ENCODE measurements at regions not wholly inside any gene's neighbourhood (a gene's known extent, or its start where the extent isn't known, plus 50 kb on each side); places are given as distances from the start of the nearest gene placed in this dataset.

DNA sequence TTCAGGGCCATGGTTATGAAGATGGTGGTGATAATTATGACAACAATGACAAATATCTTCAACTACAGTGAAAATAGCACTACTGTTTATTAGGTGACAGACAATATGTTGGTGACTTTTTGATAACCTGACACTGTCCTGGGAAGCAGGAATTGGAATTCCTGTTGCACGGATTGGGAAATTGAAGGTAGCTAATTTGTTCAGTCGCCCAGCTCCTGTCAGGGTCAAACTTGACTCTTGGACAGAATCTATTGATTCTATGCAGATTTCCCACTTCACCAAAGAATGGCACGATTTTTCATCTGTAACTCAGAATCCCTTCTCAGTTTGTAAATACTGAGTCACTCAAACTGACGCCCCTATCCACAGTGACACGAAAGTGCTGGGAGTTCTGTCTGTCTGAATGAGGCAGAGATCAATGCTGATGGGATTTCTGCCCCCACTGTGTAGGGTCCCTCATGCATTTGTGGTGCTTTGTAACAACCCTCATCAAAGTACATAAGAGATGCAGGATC is 779.5 kb upstream of the ID2 start:
- Mint-ChIP-seq H3K9me3 (no peaks in the 10 kb centered on the region), H3K4me1 (peaks cover 12% of the 10 kb centered on the region), H3K27ac (no peak overlapping the region), H3K27me3 (peaks cover 16% of the 10 kb centered on the region), H3K4me3 (no peak overlapping the region), H3K36me3 (ENCODE audit: low read depth) (no peaks in the 10 kb centered on the region)
- DNase-seq (no peak), ATAC-seq (ENCODE audit: low read depth) (no peak)
- TF ChIP-seq, protein P1, sequence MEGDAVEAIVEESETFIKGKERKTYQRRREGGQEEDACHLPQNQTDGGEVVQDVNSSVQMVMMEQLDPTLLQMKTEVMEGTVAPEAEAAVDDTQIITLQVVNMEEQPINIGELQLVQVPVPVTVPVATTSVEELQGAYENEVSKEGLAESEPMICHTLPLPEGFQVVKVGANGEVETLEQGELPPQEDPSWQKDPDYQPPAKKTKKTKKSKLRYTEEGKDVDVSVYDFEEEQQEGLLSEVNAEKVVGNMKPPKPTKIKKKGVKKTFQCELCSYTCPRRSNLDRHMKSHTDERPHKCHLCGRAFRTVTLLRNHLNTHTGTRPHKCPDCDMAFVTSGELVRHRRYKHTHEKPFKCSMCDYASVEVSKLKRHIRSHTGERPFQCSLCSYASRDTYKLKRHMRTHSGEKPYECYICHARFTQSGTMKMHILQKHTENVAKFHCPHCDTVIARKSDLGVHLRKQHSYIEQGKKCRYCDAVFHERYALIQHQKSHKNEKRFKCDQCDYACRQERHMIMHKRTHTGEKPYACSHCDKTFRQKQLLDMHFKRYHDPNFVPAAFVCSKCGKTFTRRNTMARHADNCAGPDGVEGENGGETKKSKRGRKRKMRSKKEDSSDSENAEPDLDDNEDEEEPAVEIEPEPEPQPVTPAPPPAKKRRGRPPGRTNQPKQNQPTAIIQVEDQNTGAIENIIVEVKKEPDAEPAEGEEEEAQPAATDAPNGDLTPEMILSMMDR (IDR thresholded peaks at IDR 0.05): no peak
- ChIA-PET POLR2A (no interaction called here), CTCF (no interaction called here)
- intact Hi-C loops (cut with micrococcal nuclease): no loop called here

DNA sequence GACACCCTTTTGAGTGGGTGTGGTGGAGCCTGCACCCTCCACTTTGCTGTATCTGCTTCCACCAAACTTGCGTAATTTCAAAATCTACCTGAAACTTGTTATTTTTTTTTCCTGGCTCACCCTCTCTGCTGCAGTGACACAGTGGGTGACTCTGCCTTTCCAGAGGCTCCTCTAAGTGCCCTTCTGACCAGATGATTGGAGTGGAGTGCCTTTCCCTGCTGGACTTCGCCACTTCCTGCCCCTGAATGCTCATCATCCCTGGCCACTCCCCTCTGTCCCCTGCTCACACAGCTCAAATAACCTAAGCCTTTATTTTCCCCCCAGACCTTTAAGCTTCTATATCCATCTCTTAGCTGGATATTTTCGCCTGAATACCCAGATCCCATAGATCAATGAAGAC is 777.5 kb upstream of the ID2 start:
- no peak for ATAC-seq (ENCODE audit: low read depth)

DNA sequence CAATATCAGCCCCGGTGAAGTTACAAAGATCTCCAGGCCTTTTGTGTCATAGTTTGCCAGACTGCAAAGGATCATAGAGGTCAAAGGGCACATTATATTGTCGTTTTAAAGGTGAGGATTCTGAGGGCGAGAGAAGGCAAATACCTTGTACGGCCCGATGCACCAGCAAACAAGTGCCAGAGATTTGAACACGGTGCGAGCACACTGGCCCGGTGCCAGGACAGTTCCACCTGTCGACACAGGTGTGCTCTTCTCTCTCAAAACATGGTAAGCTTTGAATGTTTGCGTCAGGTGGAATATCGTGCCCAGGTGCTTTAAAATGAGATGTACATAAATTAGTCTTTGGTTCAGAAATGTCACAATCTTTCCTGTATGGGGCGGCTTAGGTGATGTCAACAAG is 776.1 kb upstream of the ID2 start:
- H3K36me3 Mint-ChIP-seq (ENCODE audit: low read depth): no peaks in the 10 kb centered on the region
- ChIA-PET CTCF (no interaction called here), POLR2A (no interaction called here)
- peaks cover 10% of the 10 kb centered on the region for H3K27me3 Mint-ChIP-seq
- TF ChIP-seq, protein P1 (IDR thresholded peaks at IDR 0.05): no peak
- no peak for DNase-seq
- H3K9me3 Mint-ChIP-seq: peaks cover 2% of the 10 kb centered on the region
- H3K4me3 Mint-ChIP-seq: no peak overlapping the region
- intact Hi-C loops (cut with micrococcal nuclease): no loop called here
- H3K27ac Mint-ChIP-seq: no peak overlapping the region
- H3K4me1 Mint-ChIP-seq: no peaks in the 10 kb centered on the region
- ATAC-seq (ENCODE audit: low read depth): no peak

More for the DNA sequence above, 777.5 kb upstream of the ID2 start:
- Mint-ChIP-seq H3K4me1 (peaks cover 5% of the 10 kb centered on the region), H3K27ac (no peak overlapping the region), H3K27me3 (peaks cover 14% of the 10 kb centered on the region), H3K4me3 (no peak overlapping the region), H3K9me3 (peaks cover 2% of the 10 kb centered on the region), H3K36me3 (ENCODE audit: low read depth) (no peaks in the 10 kb centered on the region)
- intact Hi-C loops (cut with micrococcal nuclease): no loop called here
- TF ChIP-seq, protein P1 (IDR thresholded peaks at IDR 0.05): no peak
- ChIA-PET POLR2A (no interaction called here), CTCF (no interaction called here)
- DNase-seq: no peak

DNA sequence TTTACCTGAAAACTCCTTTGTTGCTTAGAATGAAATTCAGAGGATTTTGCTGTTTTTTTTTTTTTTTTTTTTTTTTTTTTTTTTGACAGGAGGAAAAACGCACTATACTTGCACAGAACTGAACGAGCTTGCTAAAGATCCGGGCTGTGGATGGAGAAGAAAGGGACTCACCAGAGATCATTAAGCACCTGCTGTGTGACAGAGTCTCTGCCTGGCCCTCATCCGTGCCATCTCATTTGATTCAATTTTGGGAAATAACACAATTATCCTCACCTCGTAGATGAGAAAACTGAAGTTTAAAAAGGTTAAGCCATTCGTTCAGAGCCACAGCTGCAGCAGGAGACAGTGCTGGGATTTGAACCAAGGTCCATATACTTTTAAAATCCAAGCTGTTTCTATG is 775.4 kb upstream of the ID2 start:
- ATAC-seq (ENCODE audit: low read depth) (no peak), DNase-seq (no peak)
- TF ChIP-seq, protein P1 (IDR thresholded peaks at IDR 0.05): no peak
- no peak overlapping the region for H3K4me3 Mint-ChIP-seq
- ChIA-PET POLR2A (no interaction called here), CTCF (no interaction called here)
- H3K27me3 Mint-ChIP-seq: peaks cover 10% of the 10 kb centered on the region
- peaks cover 2% of the 10 kb centered on the region for H3K9me3 Mint-ChIP-seq
- H3K36me3 Mint-ChIP-seq (ENCODE audit: low read depth): no peaks in the 10 kb centered on the region
- intact Hi-C loops (cut with micrococcal nuclease): no loop called here
- H3K4me1 Mint-ChIP-seq: no peaks in the 10 kb centered on the region
- no peak overlapping the region for H3K27ac Mint-ChIP-seq

DNA sequence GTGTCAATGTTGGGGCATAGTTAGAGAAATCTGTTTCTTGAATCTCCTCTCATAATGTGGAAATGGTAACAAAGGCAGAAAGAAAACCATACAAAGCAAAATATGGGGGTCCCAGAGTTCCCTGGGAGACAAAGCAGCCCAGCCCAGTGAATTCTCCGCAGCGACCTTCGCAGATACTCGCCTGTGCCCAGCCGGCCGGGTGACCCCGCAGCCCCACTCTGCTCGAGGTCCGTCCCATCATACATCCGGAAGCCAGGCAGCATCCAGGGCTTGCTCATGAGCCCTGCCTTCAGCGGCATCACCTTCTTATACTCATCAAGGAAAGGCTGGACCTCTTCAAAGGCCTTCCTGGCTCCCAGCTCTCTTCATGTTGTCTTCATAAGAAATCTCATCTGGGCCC is 774.8 kb upstream of the ID2 start:
- Mint-ChIP-seq H3K9me3 (peaks cover 2% of the 10 kb centered on the region), H3K36me3 (ENCODE audit: low read depth) (no peaks in the 10 kb centered on the region), H3K27ac (no peak overlapping the region), H3K4me1 (no peaks in the 10 kb centered on the region), H3K27me3 (peaks cover 10% of the 10 kb centered on the region), H3K4me3 (no peak overlapping the region)
- TF ChIP-seq, protein P1 (IDR thresholded peaks at IDR 0.05): no peak
- ChIA-PET CTCF (no interaction called here), POLR2A (no interaction called here)
- intact Hi-C loops (cut with micrococcal nuclease): no loop called here
- no peak for DNase-seq
- no peak for ATAC-seq (ENCODE audit: low read depth)

Data from activated B cell treated with CpG ODN at 0.5 μM for 24 hours (primary cell).